SW480 (cell line): ENCODE measurements at regions not wholly inside any gene's neighbourhood (a gene's known extent, or its start where the extent isn't known, plus 50 kb on each side); places are given as distances from the start of the nearest gene placed in this dataset.

Experiments
- DNase-seq: peaks from one replicate; pipeline ENCODE4 v3.0.0-alpha.2; 2016; ENCODE audit warnings: low spot score

GRCh38 chr17:71919896-71920295 is 200.9 kb upstream of the SOX9 start:
- DNase-seq: no peak

GRCh38 chr17:71921796-71922195 is 199.0 kb upstream of the SOX9 start:
- peak; percentile 8 for DNase-seq

DNA sequence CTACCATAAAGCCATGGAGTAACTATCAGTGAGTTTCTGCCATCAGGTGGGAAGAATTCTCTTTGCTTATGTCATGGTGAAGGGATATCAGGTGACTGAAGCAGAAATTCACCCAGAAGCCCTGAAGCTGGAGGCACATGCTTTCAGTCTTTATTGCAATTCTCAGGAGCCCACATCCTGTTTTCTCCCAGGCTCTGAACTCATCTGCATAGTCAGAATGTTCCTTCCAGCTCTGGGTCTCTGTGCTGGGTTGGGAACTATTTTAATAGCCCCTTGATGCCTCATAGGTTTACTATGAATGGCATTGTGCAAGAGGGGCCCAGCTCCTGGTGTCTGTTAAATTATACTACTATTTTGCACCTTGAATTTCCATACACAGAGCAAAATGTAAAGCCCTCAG is 198.4 kb upstream of the SOX9 start:
- DNase-seq: peak; percentile 90

GRCh38 chr17:71926746-71927398 is 193.9 kb upstream of the SOX9 start:
- DNase-seq: peak; percentile 16

- no peak for DNase-seq
These were observed 187.5 kb upstream of the SOX9 start for GRCh38 chr17:71933306-71933705.

DNA sequence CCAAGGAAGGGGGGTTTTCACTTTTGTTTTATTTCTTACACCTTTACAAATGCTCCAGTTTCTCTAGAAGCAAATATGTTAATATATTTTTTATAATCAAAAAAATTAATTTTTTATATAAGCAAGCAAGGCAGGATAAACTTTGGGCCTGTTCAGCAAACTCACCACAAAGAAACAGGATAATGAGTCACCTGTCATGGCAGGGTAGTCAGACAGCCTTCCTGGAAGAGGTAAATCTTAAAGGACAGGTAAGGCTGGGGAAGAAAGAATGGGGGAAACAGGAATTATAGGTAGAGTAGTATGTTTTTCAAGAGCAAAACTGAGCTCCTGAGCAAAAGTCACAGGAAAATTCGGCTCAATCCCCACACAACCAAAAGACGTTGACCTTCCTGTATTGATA is 186.3 kb upstream of the SOX9 start:
- DNase-seq: no peak

DNA sequence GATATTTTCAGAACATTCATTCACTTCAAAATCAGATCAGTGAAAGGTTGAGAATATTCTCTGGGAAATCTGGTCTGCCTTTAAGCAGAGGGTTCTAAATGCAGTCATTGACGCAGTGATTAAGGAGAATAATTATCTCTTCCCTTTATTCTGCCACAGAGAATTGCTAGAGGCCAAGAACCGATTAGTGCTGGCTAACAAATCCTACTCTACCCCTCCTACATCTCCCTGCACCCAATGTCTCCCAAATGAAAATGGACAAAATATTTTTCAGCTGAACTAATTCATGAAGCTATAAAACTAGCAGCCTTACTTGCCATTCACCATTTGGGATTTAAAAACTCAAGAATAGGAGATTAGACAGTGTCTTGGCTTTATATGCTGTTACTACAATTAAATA is 185.5 kb upstream of the SOX9 start:
- no peak for DNase-seq

GRCh38 chr17:71936977-71937376 is 183.8 kb upstream of the SOX9 start:
- DNase-seq: no peak

DNA sequence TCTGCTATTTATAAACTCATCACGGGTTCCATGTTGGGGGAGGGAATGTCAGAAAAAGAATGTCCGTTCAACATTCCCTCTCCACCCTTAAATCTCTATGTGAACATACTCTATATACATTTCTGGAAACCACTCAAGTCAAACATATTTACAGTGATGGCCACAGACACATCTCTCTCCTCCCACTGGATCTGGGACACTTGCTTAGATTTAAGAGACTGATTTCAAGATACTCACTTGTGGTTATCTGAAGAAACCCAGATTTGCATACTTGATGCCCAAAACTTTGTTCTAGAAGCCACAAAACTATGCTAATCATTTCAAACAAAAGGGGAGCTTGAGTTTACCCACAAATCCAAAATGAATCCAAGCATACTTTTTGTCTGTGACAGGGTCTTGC is 182.9 kb upstream of the SOX9 start:
- no peak for DNase-seq

DNA sequence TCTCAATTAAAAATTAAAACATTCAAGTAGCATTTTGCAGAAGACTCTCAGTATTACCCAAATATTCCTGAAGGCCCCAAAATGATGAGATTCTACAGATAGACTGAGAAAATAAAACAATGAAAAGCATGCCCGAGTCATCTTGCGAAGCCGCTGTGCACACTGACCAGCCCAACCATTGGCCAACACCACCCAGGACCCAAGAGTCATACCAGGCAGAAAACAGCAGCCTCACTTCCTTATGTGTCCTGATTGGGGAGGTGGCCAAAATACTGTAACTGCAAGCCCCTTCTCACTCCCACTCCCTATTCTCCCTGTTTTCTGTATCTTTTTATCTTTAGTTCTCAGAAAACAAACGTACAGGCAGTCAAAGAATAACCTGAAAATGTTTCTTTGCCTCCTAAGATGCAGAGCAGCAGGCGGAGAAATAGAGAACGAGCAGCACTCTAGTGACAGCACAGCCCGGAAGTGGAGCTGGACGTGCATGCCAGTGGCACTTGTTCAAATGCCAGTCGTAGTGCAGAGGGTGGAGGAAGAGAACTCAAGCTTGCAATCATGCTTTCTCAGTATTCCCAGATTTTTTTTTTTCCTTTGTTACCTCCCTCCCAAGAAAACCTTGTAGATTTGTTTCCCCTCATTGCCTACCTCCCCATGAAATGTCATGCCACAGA is 182.3 kb upstream of the SOX9 start:
- no peak for DNase-seq

DNA sequence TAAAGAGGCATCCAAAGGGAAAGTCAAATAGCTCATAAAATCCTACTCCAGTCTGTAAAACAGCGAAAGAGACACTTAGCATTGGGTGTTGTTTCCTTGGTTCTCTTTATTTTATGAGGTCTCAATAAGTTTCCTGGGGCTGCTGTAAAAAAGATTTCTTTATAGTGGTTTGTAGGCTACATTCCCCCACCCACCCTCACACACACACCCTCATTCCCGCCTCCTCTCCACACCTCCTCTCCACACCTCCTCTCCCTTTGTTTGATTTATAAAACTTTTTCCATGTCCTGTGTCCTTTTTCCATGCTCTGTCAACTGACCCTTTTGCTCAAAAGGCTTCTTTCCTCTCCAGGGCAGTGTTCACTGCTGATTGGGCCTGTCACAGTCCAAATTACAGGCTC is 178.9 kb upstream of the SOX9 start:
- DNase-seq: peak; percentile 9

DNA sequence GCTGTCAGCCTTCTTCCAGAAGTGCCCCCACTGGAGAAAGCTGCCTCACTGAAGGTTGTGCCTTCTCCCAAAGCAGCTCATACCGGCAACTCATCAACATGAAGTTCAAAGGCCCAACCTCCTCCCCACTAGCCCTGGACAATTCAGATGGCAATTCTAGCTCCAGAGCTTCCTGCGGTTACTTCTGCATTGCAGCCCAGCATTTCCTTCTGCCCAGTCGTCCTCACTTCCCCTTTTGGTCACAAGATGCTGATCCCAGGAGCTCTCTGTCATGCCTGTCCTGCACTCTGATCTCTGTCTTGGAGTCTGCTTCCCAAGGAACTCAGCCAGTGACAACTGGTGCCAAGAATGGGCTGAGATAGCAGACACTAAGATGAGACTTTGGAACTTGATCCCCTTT is 178.2 kb upstream of the SOX9 start:
- no peak for DNase-seq

DNA sequence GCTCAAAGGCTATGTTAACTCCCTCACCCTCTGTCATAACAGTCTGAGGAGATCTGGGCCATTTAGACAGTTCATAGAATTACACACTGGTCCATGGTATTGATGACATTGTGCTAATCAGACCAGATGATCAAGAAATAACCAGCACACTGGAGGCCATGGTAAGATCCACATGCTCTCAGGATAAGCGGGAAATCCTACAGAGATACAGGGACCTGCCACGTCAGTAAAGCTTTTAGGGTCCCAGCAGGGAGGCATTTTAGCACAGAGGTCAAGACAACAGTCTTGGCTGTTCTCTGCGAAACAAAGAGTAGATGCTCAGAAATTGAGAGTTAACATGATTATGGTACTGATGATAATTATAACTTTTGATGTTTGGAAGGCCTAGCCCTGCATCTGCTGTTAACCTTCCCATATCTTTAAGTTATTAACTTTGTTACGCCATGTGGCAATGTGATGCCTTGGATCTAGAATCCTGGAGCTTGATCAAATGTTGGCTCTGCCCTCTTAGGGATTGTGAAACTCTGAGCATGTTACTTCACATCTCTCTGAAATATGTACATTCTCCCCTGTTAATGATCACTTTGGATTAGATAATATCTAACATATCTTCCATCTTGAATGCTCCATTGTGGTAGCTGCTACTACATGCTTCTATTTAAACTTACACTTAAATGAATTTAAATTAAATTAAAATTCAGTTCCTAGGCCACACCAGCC is 172.0 kb upstream of the SOX9 start:
- DNase-seq: no peak

GRCh38 chr17:71959154-71959553 is 161.7 kb upstream of the SOX9 start:
- peak; percentile 13 for DNase-seq

GRCh38 chr17:71963351-71963750 is 157.5 kb upstream of the SOX9 start:
- no peak for DNase-seq

DNA sequence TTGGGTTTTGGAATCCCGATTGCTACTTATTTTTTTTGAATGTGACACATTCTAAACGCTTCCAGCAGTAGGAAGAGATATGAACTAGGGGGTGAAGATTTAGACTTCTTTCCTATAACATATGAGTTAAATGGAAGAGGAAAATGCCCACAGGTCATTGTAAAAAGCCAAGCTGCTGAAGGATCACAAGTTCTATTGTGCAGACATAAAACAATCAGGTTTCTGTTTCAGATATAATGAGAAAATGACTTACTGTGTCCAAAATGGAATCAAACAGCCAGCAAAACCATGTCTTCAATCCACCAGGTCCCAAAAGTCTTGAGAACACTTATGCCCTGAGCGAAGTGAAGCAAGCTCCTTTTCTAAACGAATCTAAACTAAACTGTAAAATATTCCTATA is 157.0 kb upstream of the SOX9 start:
- no peak for DNase-seq

- no peak for DNase-seq
These were observed 156.3 kb upstream of the SOX9 start for GRCh38 chr17:71964559-71964958.

DNA sequence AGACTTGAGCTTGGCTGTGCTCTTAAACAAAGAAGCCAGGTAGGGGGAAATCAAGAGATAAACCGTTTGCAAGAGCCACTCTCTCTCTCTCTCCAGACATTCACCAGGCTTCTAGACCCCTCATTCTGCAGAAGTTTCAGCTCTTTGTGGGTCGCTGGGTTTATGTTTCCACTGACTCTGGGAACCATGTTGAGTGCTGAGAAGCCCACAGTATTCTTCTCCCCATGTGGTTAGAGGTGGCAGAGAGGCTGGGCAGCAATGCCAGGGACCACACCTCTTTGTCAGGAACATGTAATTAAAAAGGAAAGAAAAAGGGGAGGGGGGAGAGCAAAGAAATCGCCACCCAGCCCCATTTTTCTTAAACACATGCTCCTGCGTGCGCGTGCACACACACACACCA is 154.8 kb upstream of the SOX9 start:
- no peak for DNase-seq

DNA sequence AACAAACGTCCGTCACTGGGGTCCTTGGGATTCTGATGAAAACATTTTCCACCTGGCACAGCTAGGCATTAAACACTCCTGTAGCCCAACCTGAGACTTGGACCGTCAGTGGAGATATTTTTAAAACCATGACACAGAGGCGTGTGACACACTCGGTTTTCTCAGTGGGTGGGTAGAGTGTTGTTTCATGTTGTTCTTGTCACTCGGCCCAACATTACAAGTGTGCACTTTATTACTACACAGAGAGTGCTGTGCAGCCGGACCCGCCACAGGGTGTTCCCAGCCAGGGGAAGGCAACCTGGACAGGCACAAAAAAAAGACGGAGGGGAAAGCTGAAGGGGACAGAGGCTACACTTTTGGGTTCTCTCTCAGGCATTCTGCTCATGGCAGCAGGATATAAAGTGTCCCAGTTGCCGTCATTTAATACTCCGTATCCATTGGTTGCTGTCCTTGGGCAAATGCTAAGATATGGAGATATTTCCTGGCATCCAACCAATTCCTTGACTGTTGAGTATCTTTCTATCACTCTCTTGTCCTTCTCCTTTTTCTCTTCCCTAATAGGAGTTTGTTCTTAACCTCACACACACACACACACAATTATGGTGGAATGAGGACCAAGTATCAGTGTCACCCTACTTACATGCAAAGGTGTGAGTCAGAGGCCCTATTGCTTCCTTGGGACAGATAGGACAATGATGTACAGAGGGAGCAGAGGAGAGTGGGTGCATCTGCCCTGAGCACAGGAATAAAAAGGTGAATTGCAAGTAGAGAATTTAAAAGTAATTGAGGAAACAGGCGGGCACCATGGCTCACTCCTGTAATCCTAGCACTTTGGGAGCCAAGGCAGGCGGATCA is 154.1 kb upstream of the SOX9 start:
- no peak for DNase-seq

DNA sequence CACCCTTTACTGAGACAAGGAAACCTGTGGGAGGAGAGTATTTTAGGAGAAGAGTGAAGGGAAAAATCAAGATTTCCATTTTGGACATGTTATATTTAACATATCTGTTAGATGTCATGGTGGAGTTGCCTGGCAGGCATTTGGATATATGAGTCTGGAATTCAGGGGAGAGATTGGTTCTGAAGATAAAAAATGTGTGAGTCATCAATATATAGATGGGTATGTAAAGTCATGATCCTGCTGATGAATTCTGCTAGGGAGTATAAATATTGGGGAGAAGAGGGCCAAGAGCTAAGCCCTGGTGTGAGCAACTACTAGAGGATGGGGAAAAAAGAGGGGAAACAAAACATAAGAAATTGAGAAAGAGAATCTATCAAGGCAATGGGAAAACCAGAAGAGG is 151.3 kb upstream of the SOX9 start:
- DNase-seq: no peak

GRCh38 chr17:71970312-71970711 is 150.5 kb upstream of the SOX9 start:
- DNase-seq: peak; percentile 47

GRCh38 chr17:71974051-71974450 is 146.8 kb upstream of the SOX9 start:
- no peak for DNase-seq
